DND-41 (cell line): ENCODE measurements at regions not wholly inside any gene's neighbourhood (a gene's known extent, or its start where the extent isn't known, plus 50 kb on each side); places are given as distances from the start of the nearest gene placed in this dataset.

ENCODE experiments used
- CTCF ChIP-seq: IDR thresholded peaks from 2 replicates; pipeline ENCODE4 v1.5.1; 2012; ENCODE audit warnings: borderline replicate concordance, low read length, moderate library complexity, mild to moderate bottlenecking; ENCODE audit not compliant: poor library complexity, severe bottlenecking; ENCODE audit errors: extremely low read depth
- EZH2 ChIP-seq: IDR thresholded peaks from 3 replicates; pipeline ENCODE4 v1.6.1; 2012; ENCODE audit warnings: borderline replicate concordance, low read depth, mild to moderate bottlenecking, moderate library complexity, low read length, inconsistent platforms; ENCODE audit not compliant: severe bottlenecking

DNA sequence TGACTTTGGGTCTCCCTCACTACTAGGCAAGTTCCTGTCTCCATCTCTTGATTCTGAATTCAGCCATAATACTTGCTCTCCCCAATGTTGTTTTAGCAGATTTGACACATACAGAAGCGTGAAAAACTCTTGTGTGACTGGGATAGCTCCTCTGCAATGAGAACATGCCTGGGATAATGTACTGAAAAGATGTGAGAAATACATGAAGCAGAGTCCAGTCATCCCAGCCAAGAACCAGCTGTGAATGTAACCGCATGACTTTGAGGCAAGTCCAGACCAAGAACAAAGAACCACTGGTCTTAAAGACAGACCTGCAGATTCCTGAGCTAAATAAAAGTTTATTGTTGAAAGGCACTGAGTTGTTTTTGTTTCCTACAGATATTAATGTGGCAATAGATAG, 135.0 kb downstream of the NMUR2 start:
- TF ChIP-seq CTCF, result no peak
- TF ChIP-seq EZH2, result no peak
